Endothelial cell of umbilical vein (primary cell): ENCODE measurements at regions not wholly inside any gene's neighbourhood (a gene's known extent, or its start where the extent isn't known, plus 50 kb on each side); places are given as distances from the start of the nearest gene placed in this dataset.

Source experiments
- BruUV-seq: library from RNA; stranded (reverse); fragments of 400-500 nt; replicated peaks from 2 replicates; lab custom pipeline; 2021; lab: Mats Ljungman, UMichigan
- CTCF ChIA-PET: fragments of 300-600, 350-600 bp; sonication (Branson Sonifier 250); formaldehyde crosslinking; loops from one replicate; lab custom pipeline; 2021; ENCODE audit warnings: antibody characterized with exemption, inconsistent platforms; lab: Charles Lee
- POLR2A ChIA-PET: fragments of 300-600, 350-600 bp; sonication (Branson Sonifier 250); formaldehyde crosslinking; loops from one replicate; lab custom pipeline; 2021; ENCODE audit warnings: antibody characterized with exemption, inconsistent platforms; lab: Charles Lee
- DNase-seq: peaks from one replicate; pipeline ENCODE4 v3.0.0-alpha.2; 2011; ENCODE audit warnings: low read depth, low spot score
- FAIRE-seq: peaks from 2 replicates; lab custom pipeline; 2011; peaks lifted over from hg19 to GRCh38; lab: Jason Lieb, UNC
- H2AFZ ChIP-seq: 2 replicates; pipeline ENCODE4 v1.6.0; 2012; ENCODE audit warnings: low read depth, low read length, control low read depth, inconsistent platforms
- H3K27ac ChIP-seq: 2 replicates; pipeline ENCODE4 v1.5.1; 2011; ENCODE audit warnings: low read depth, mild to moderate bottlenecking, control low read depth, low read length, moderate library complexity; ENCODE audit not compliant: insufficient read depth
- H3K27me3 ChIP-seq, 2 experiments: 2 replicates each; pipeline versions ENCODE4 v1.6.0 to v1.6.1; 2011; ENCODE audit warnings: low read length in 2 of 2, mixed read lengths in 1 of 2; ENCODE audit not compliant: control insufficient read depth in 2 of 2, insufficient read depth in 2 of 2
- H3K36me3 ChIP-seq, 2 experiments: 2 replicates in 1 of 2; 3 replicates in 1 of 2; pipeline ENCODE4 v1.5.1; 2011; ENCODE audit warnings: low read length in 2 of 2, mild to moderate bottlenecking in 1 of 2, moderate library complexity in 1 of 2; ENCODE audit not compliant: control insufficient read depth in 2 of 2, insufficient read depth in 2 of 2; ENCODE audit errors: extremely low read depth in 1 of 2
- H3K4me1 ChIP-seq: 3 replicates; pipeline ENCODE4 v1.5.1; 2011; ENCODE audit warnings: mild to moderate bottlenecking, low read length; ENCODE audit not compliant: control insufficient read depth, insufficient read depth; ENCODE audit errors: extremely low read depth
- H3K4me2 ChIP-seq: 2 replicates; pipeline ENCODE4 v1.6.1; 2011; ENCODE audit warnings: low read length, control low read depth, mixed read lengths; ENCODE audit not compliant: insufficient read depth
- H3K4me3 ChIP-seq, 3 experiments: fragments of 200-600 bp in 1 of 3; sonication (generic), shearing (Covaris generic) in 1 of 3; replicated peaks in 1 of 3; 2 replicates each; pipeline ENCODE4 v1.5.1; 2011 to 2016; ENCODE audit warnings: control low read depth in 3 of 3, low read length in 3 of 3, mild to moderate bottlenecking in 2 of 3, inconsistent platforms in 1 of 3, low read depth in 1 of 3, moderate library complexity in 1 of 3; ENCODE audit not compliant: insufficient read depth in 1 of 3
- H3K79me2 ChIP-seq: 2 replicates; pipeline ENCODE4 v1.6.0; 2012; ENCODE audit warnings: low read length, inconsistent platforms; ENCODE audit not compliant: control insufficient read depth, insufficient read depth
- H3K9ac ChIP-seq: replicated peaks from 2 replicates; pipeline ENCODE3; 2011; ENCODE audit warnings: low read length, control low read depth; ENCODE audit not compliant: insufficient read depth; ENCODE audit errors: extremely low read depth
- H3K9me1 ChIP-seq: replicated peaks from 3 replicates; pipeline ENCODE4 v1.6.0; 2011; ENCODE audit warnings: mild to moderate bottlenecking, low read length; ENCODE audit not compliant: control insufficient read depth, insufficient read depth; ENCODE audit errors: extremely low read depth
- H3K9me3 ChIP-seq: replicated peaks from 2 replicates; pipeline ENCODE4 v1.5.1; 2012; ENCODE audit warnings: low read length, inconsistent platforms; ENCODE audit not compliant: control insufficient read depth, insufficient read depth
- H4K20me1 ChIP-seq: replicated peaks from 2 replicates; pipeline ENCODE3; 2011; ENCODE audit warnings: mild to moderate bottlenecking, low read length; ENCODE audit not compliant: control insufficient read depth, insufficient read depth; ENCODE audit errors: extremely low read depth
- CTCF ChIP-seq, 2 donors: IDR thresholded peaks; 1 replicate in 1 of 2; 2 replicates in 1 of 2; pipeline ENCODE4 v1.5.1; 2011; ENCODE audit warnings: low read length in 2 of 2, mild to moderate bottlenecking in 2 of 2, moderate library complexity in 2 of 2, control low read depth in 1 of 2, inconsistent platforms in 1 of 2, low read depth in 1 of 2; ENCODE audit not compliant: insufficient read depth in 1 of 2; ENCODE audit errors: extremely low read depth in 1 of 2
- EZH2 ChIP-seq: IDR thresholded peaks from 2 replicates; pipeline ENCODE4 v1.6.1; 2012; ENCODE audit warnings: borderline replicate concordance, low read depth, mild to moderate bottlenecking, moderate library complexity, low read length, inconsistent platforms; ENCODE audit not compliant: severe bottlenecking
- FOS ChIP-seq: IDR thresholded peaks from 2 replicates; pipeline ENCODE4 v1.6.1; 2011; ENCODE audit warnings: mild to moderate bottlenecking, low read length, moderate library complexity, borderline replicate concordance; ENCODE audit not compliant: insufficient read depth
- GATA2 ChIP-seq: IDR thresholded peaks from 2 replicates; pipeline ENCODE4 v1.7.0; 2011; ENCODE audit warnings: low read depth, mild to moderate bottlenecking, moderate library complexity, mixed read lengths, low read length; ENCODE audit not compliant: insufficient read length, insufficient read depth
- JUN ChIP-seq: IDR thresholded peaks from 2 replicates; pipeline ENCODE4 v1.6.1; 2011; ENCODE audit warnings: borderline replicate concordance, low read depth; ENCODE audit not compliant: insufficient read length, insufficient read depth
- MAX ChIP-seq: IDR thresholded peaks from 2 replicates; pipeline ENCODE4 v1.6.1; 2011; ENCODE audit not compliant: insufficient read depth, insufficient read length
- MYC ChIP-seq: IDR thresholded peaks from one replicate; pipeline ENCODE4 v1.6.1; 2011; ENCODE audit warnings: mild to moderate bottlenecking, low read depth, low read length
- POLR2A ChIP-seq: IDR thresholded peaks from 2 replicates; pipeline ENCODE4 v1.6.1; 2012; ENCODE audit warnings: low read depth, mild to moderate bottlenecking, control low read depth, low read length
- POLR2AphosphoS5 ChIP-seq: IDR thresholded peaks from 2 replicates; pipeline ENCODE4 v1.6.1; 2012; ENCODE audit warnings: low read depth, mild to moderate bottlenecking, control low read depth, low read length, moderate library complexity; ENCODE audit not compliant: insufficient read depth
- dilution Hi-C: fragments of 300-500 bp; cut with MboI; formaldehyde crosslinking; loops from one replicate; pipeline ENCODE4 v1.15.0; 2019; ENCODE audit warnings: low sequenced_read_pairs; ENCODE audit not compliant: extremely low pct_ligation_motif_present
- intact Hi-C: fragments of 100-400 bp; cut with micrococcal nuclease; formaldehyde crosslinking; loops from one replicate; pipeline ENCODE4 v1.10.0; 2022

GRCh38 chr15:93477721-93478120, 388.7 kb upstream of the RGMA start:
- ChIA-PET POLR2A (no interaction called here), CTCF (no interaction called here)
- intact Hi-C loops = no loop called here
- no peak for TF ChIP-seq MYC
- TF ChIP-seq POLR2A = no peak
- no peak for TF ChIP-seq POLR2AphosphoS5
- TF ChIP-seq MAX = no peak
- no peak for TF ChIP-seq CTCF (IDR thresholded peaks at IDR 0.05; ENCODE audit: extremely low read depth in 1 of 2, insufficient read depth in 1 of 2, low read depth in 1 of 2, low read length in 2 of 2)
- no peak for TF ChIP-seq JUN
- TF ChIP-seq GATA2 = no peak
- TF ChIP-seq EZH2 = no peak
- TF ChIP-seq FOS = no peak
- peaks cover 8% of the 10 kb centered on the region for H3K9me3 ChIP-seq
- no peak overlapping the region for H3K4me2 ChIP-seq
- no peaks in the 10 kb centered on the region for H3K9me1 ChIP-seq
- no peaks in the 10 kb centered on the region for H3K27me3 ChIP-seq
- H3K9ac ChIP-seq = no peak overlapping the region
- no peak overlapping the region for H3K4me3 ChIP-seq
- H2AFZ ChIP-seq = no peak overlapping the region
- no peaks in the 10 kb centered on the region for H4K20me1 ChIP-seq
- no peaks in the 10 kb centered on the region for H3K4me1 ChIP-seq
- BruUV-seq = no TSS peak
- H3K27ac ChIP-seq = no peak overlapping the region
- no peaks in the 10 kb centered on the region for H3K79me2 ChIP-seq
- dilution Hi-C loops = no loop called here
- no peaks in the 10 kb centered on the region for H3K36me3 ChIP-seq
- FAIRE-seq = no peak
- no peak for DNase-seq
